H9 (cell line): ENCODE measurements at regions not wholly inside any gene's neighbourhood (a gene's known extent, or its start where the extent isn't known, plus 50 kb on each side); places are given as distances from the start of the nearest gene placed in this dataset.

Experiments
- DNase-seq: peaks from one replicate; pipeline ENCODE4 v3.0.0-alpha.2; 2017
- H2AFZ ChIP-seq: one replicate; pipeline ENCODE4 v1.6.1; 2013; ENCODE audit warnings: mild to moderate bottlenecking, low read length, control low read depth, moderate library complexity
- H2AK5ac ChIP-seq: 2 replicates; pipeline ENCODE4 v1.6.1; 2013; ENCODE audit warnings: low read length, control low read depth, mixed read lengths; ENCODE audit not compliant: insufficient read length
- H2BK120ac ChIP-seq: one replicate; pipeline ENCODE4 v1.6.1; 2013; ENCODE audit warnings: low read depth, mild to moderate bottlenecking, low read length, control low read depth, inconsistent platforms; ENCODE audit not compliant: poor library complexity, severe bottlenecking
- H2BK12ac ChIP-seq: 2 replicates; pipeline ENCODE4 v1.6.1; 2013; ENCODE audit warnings: low read length, control low read depth, mixed read lengths, low read depth; ENCODE audit not compliant: insufficient read length
- H2BK15ac ChIP-seq: 2 replicates; pipeline ENCODE4 v1.6.1; 2013; ENCODE audit warnings: low read depth, low read length, control low read depth
- H2BK20ac ChIP-seq: one replicate; pipeline ENCODE4 v1.6.1; 2013; ENCODE audit warnings: low read depth, mild to moderate bottlenecking, low read length, control low read depth, inconsistent platforms; ENCODE audit not compliant: poor library complexity, severe bottlenecking
- H2BK5ac ChIP-seq: 2 replicates; pipeline ENCODE4 v1.6.1; 2013; ENCODE audit warnings: low read length, control low read depth, mixed read lengths; ENCODE audit not compliant: insufficient read length
- H3K14ac ChIP-seq: 2 replicates; pipeline ENCODE4 v1.6.1; 2013; ENCODE audit warnings: low read length, control low read depth; ENCODE audit not compliant: insufficient read depth
- H3K18ac ChIP-seq: 2 replicates; pipeline ENCODE4 v1.6.1; 2013; ENCODE audit warnings: low read depth, mild to moderate bottlenecking, mixed read lengths, low read length, control low read depth; ENCODE audit not compliant: insufficient read length
- H3K23ac ChIP-seq: 2 replicates; pipeline ENCODE4 v1.6.1; 2013; ENCODE audit warnings: low read length, control low read depth, mixed read lengths, low read depth; ENCODE audit not compliant: insufficient read length
- H3K23me2 ChIP-seq: 2 replicates; pipeline ENCODE4 v1.6.1; 2013; ENCODE audit warnings: low read depth, mild to moderate bottlenecking, mixed read lengths, low read length, control low read depth; ENCODE audit not compliant: insufficient read length, poor library complexity, severe bottlenecking
- H3K27ac ChIP-seq: 2 replicates; pipeline ENCODE4 v1.5.1; 2013; ENCODE audit warnings: low read length, control low read depth, mixed read lengths, low read depth; ENCODE audit not compliant: insufficient read length
- H3K27me3 ChIP-seq: 2 replicates; pipeline ENCODE4 v1.6.1; 2013; ENCODE audit warnings: low read length, control low read depth, inconsistent platforms; ENCODE audit not compliant: insufficient read depth
- H3K4ac ChIP-seq: 2 replicates; pipeline ENCODE4 v1.6.1; 2013; ENCODE audit warnings: low read depth, mild to moderate bottlenecking, control low read depth, inconsistent platforms, low read length, moderate library complexity
- H3K4me1 ChIP-seq: 2 replicates; pipeline ENCODE4 v1.6.1; 2013; ENCODE audit warnings: low read length, control low read depth, inconsistent platforms; ENCODE audit not compliant: insufficient read depth
- H3K4me2 ChIP-seq: 2 replicates; pipeline ENCODE4 v1.6.1; 2013; ENCODE audit warnings: low read length, control low read depth, mixed read lengths; ENCODE audit not compliant: insufficient read length, insufficient read depth
- H3K56ac ChIP-seq: 2 replicates; pipeline ENCODE4 v1.6.1; 2013; ENCODE audit warnings: low read depth, mild to moderate bottlenecking, mixed read lengths, low read length, control low read depth; ENCODE audit not compliant: insufficient read length
- H3K79me1 ChIP-seq: 2 replicates; pipeline ENCODE4 v1.6.1; 2013; ENCODE audit warnings: low read depth, mild to moderate bottlenecking, moderate library complexity, low read length, control low read depth, inconsistent platforms; ENCODE audit not compliant: insufficient read depth, poor library complexity, severe bottlenecking
- H3K79me2 ChIP-seq: 2 replicates; pipeline ENCODE4 v1.6.1; 2013; ENCODE audit warnings: low read length, control low read depth, inconsistent platforms; ENCODE audit not compliant: insufficient read depth
- H3K9ac ChIP-seq: 2 replicates; pipeline ENCODE4 v1.6.1; 2013; ENCODE audit warnings: low read length, control low read depth, mixed read lengths; ENCODE audit not compliant: insufficient read length; ENCODE audit errors: extremely low read depth
- H3K9me3 ChIP-seq: one replicate; pipeline ENCODE4 v1.6.1; 2013; ENCODE audit warnings: low read depth, low read length, inconsistent platforms; ENCODE audit not compliant: control insufficient read depth
- H3T11ph ChIP-seq: one replicate; pipeline ENCODE4 v1.6.1; 2013; ENCODE audit warnings: mild to moderate bottlenecking, low read length, control low read depth, inconsistent platforms
- H4K20me1 ChIP-seq: one replicate; pipeline ENCODE4 v1.6.1; 2013; ENCODE audit not compliant: control insufficient read depth, insufficient read length, insufficient read depth
- H4K5ac ChIP-seq: 2 replicates; pipeline ENCODE4 v1.6.1; 2013; ENCODE audit warnings: low read depth, mild to moderate bottlenecking, mixed read lengths, low read length, control low read depth; ENCODE audit not compliant: insufficient read length
- H4K8ac ChIP-seq: replicated peaks from 2 replicates; pipeline ENCODE4 v1.6.1; 2013; ENCODE audit warnings: low read length, control low read depth, mixed read lengths, low read depth; ENCODE audit not compliant: insufficient read length
- H4K91ac ChIP-seq: 2 replicates; pipeline ENCODE4 v1.6.1; 2013; ENCODE audit warnings: low read depth, mild to moderate bottlenecking, moderate library complexity, mixed read lengths, low read length, control low read depth; ENCODE audit not compliant: insufficient read length
- H3K27ac Mint-ChIP-seq, 3 experiments: 2 replicates in 2 of 3; 3 replicates in 1 of 3; pipeline ENCODE4 v1.8.0; 2020 to 2021; ENCODE audit warnings: mixed read lengths in 3 of 3, mild to moderate bottlenecking in 1 of 3, moderate library complexity in 1 of 3
- H3K27me3 Mint-ChIP-seq: 2 replicates; pipeline ENCODE4 v1.8.0; 2021; ENCODE audit warnings: low read depth, mild to moderate bottlenecking, moderate library complexity, mixed read lengths
- H3K36me3 Mint-ChIP-seq, 3 experiments: 2 replicates in 2 of 3; 3 replicates in 1 of 3; pipeline ENCODE4 v1.8.0; 2020 to 2021; ENCODE audit warnings: low read depth in 3 of 3, mixed read lengths in 3 of 3; ENCODE audit not compliant: insufficient read depth in 1 of 3
- H3K4me1 Mint-ChIP-seq, 2 experiments: 2 replicates each; pipeline ENCODE4 v1.8.0; 2020; ENCODE audit warnings: mixed read lengths in 2 of 2
- H3K4me3 Mint-ChIP-seq, 2 experiments: 2 replicates in 1 of 2; 3 replicates in 1 of 2; pipeline ENCODE4 v1.8.0; 2020 to 2021; ENCODE audit warnings: mild to moderate bottlenecking in 2 of 2, mixed read lengths in 2 of 2, moderate library complexity in 1 of 2
- H3K9me3 Mint-ChIP-seq, 2 experiments: 2 replicates in 1 of 2; 3 replicates in 1 of 2; pipeline ENCODE4 v1.8.0; 2020; ENCODE audit warnings: mild to moderate bottlenecking in 2 of 2, mixed read lengths in 2 of 2, moderate library complexity in 1 of 2
- WGBS: extraction: QIAGEN DNeasy Blood & Tissue Kit; methylation state at CpG from one replicate; pipeline ENCODE4 v1.1.7; 2013; ENCODE audit warnings: missing lambda C conversion rate, low lambda C conversion rate, mixed read lengths; ENCODE audit not compliant: insufficient read length; ENCODE audit errors: extremely low coverage; 5-methylcytosine and 5-hydroxymethylcytosine counted together
- TF ChIP-seq, protein P1 (sequence below): fragments of 200-600 bp; sonication (generic); conservative IDR thresholded peaks from 3 replicates; pipeline ENCODE4 v1.8.0; 2021; ENCODE audit warnings: antibody characterized with exemption, mild to moderate bottlenecking

DNA sequence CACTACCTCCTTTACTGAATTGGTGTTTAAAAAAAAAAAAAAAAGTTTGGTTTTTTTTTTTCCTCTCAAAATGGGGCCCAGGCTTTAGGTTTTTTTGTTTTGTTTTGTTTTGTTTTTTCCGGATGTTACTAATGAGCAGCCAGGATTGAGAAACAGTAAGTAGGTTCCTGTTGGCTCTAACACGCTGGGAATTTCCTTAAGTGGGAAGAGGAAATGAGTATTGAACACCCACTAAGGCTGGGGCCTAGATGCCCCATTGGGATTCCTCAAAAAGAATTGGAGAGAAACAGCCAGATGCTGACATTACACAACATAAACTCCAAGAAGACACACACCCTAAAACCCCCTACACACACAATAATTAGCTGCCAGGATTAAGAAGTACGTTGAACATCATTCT lies 102.2 kb upstream of the NANOS1 start:
- H4K91ac ChIP-seq, result no peak overlapping the region
- Mint-ChIP-seq H3K27me3 (peaks cover 3% of the 10 kb centered on the region), H3K4me1 (no peaks in the 10 kb centered on the region)

More for the DNA sequence above, 102.2 kb upstream of the NANOS1 start:
- no peaks in the 10 kb centered on the region for H3K79me2 ChIP-seq
- no peaks in the 10 kb centered on the region for H3K9me3 ChIP-seq
- no peak overlapping the region for H3K18ac ChIP-seq
- DNase-seq, result no peak
- H2BK120ac ChIP-seq, result no peak overlapping the region
- no peaks in the 10 kb centered on the region for H3K79me1 ChIP-seq
- Mint-ChIP-seq H3K9me3 (peaks cover 10 to 18% of the 10 kb centered on the region in 2 experiments), H3K36me3 (peaks cover 0 to 13% (median 3%) of the 10 kb centered on the region in 3 experiments; a peak in 1 of 7 replicates), H3K4me3 (no peak overlapping the region), H3K27ac (no peak overlapping the region)
- H2AFZ ChIP-seq, result no peak overlapping the region
- no peak overlapping the region for H3T11ph ChIP-seq
- TF ChIP-seq, protein P1, sequence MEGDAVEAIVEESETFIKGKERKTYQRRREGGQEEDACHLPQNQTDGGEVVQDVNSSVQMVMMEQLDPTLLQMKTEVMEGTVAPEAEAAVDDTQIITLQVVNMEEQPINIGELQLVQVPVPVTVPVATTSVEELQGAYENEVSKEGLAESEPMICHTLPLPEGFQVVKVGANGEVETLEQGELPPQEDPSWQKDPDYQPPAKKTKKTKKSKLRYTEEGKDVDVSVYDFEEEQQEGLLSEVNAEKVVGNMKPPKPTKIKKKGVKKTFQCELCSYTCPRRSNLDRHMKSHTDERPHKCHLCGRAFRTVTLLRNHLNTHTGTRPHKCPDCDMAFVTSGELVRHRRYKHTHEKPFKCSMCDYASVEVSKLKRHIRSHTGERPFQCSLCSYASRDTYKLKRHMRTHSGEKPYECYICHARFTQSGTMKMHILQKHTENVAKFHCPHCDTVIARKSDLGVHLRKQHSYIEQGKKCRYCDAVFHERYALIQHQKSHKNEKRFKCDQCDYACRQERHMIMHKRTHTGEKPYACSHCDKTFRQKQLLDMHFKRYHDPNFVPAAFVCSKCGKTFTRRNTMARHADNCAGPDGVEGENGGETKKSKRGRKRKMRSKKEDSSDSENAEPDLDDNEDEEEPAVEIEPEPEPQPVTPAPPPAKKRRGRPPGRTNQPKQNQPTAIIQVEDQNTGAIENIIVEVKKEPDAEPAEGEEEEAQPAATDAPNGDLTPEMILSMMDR, result no peak
- H4K8ac ChIP-seq, result no peak overlapping the region
- no peak overlapping the region for H3K14ac ChIP-seq
- no peak overlapping the region for H3K56ac ChIP-seq
- H2BK12ac ChIP-seq, result no peak overlapping the region
- no peak overlapping the region for H2BK20ac ChIP-seq
- H2BK15ac ChIP-seq, result no peak overlapping the region
- H3K4me2 ChIP-seq, result no peak overlapping the region
- no peaks in the 10 kb centered on the region for H3K4me1 ChIP-seq
- H3K23me2 ChIP-seq, result no peaks in the 10 kb centered on the region
- H4K20me1 ChIP-seq, result no peaks in the 10 kb centered on the region
- no peaks in the 10 kb centered on the region for H3K27me3 ChIP-seq
- H3K27ac ChIP-seq, result no peak overlapping the region
- H3K9ac ChIP-seq, result no peak overlapping the region
- H2AK5ac ChIP-seq, result no peak overlapping the region
- no peak overlapping the region for H3K4ac ChIP-seq
- no peak overlapping the region for H3K23ac ChIP-seq
- no peak overlapping the region for H2BK5ac ChIP-seq
- no peak overlapping the region for H4K5ac ChIP-seq
- no CpG with 5 or more reads among the region's 3 CpGs for WGBS
